CD14-positive monocyte (primary cell): ENCODE measurements at regions not wholly inside any gene's neighbourhood (a gene's known extent, or its start where the extent isn't known, plus 50 kb on each side); places are given as distances from the start of the nearest gene placed in this dataset.

Source experiments
- DNase-seq, 3 donors: peaks; one replicate each; pipeline ENCODE4 v3.0.0-alpha.2; 2011 to 2022
- H2AFZ ChIP-seq: 2 replicates; pipeline ENCODE4 v1.6.0; 2012; ENCODE audit warnings: mild to moderate bottlenecking, low read depth, low read length, inconsistent platforms; ENCODE audit not compliant: insufficient read depth, poor library complexity, severe bottlenecking
- H3K27ac ChIP-seq, 2 donors: 1 replicate in 1 of 2; 2 replicates in 1 of 2; pipeline ENCODE4 v1.5.1; 2012 to 2013; ENCODE audit warnings: low read length in 2 of 2, control low read depth in 1 of 2, inconsistent platforms in 1 of 2, low read depth in 1 of 2, mild to moderate bottlenecking in 1 of 2
- H3K27me3 ChIP-seq, 2 donors: one replicate each; pipeline versions ENCODE4 v1.6.0 to v1.6.1; 2011 to 2013; ENCODE audit warnings: low read length in 2 of 2; ENCODE audit not compliant: control insufficient read depth in 2 of 2, insufficient read depth in 2 of 2
- H3K36me3 ChIP-seq, 2 donors: replicated peaks in 1 of 2; 1 replicate in 1 of 2; 2 replicates in 1 of 2; pipeline versions ENCODE4 v1.5.1 to v1.6.1; 2012 to 2013; ENCODE audit warnings: low read length in 2 of 2, control low read depth in 1 of 2, inconsistent platforms in 1 of 2, mild to moderate bottlenecking in 1 of 2; ENCODE audit not compliant: insufficient read depth in 2 of 2, control insufficient read depth in 1 of 2
- H3K4me1 ChIP-seq, 2 donors: 1 replicate in 1 of 2; 2 replicates in 1 of 2; pipeline versions ENCODE4 v1.5.1 to v1.6.1; 2012 to 2013; ENCODE audit warnings: low read length in 2 of 2, control low read depth in 1 of 2, inconsistent platforms in 1 of 2, mild to moderate bottlenecking in 1 of 2, moderate library complexity in 1 of 2; ENCODE audit not compliant: insufficient read depth in 2 of 2, control insufficient read depth in 1 of 2
- H3K4me2 ChIP-seq: replicated peaks from 2 replicates; pipeline ENCODE3; 2012; ENCODE audit warnings: low read length, moderate library complexity, mild to moderate bottlenecking; ENCODE audit not compliant: poor library complexity, severe bottlenecking; ENCODE audit errors: extremely low read depth
- H3K4me3 ChIP-seq, 3 experiments: fragments of 200-600 bp in 1 of 3; sonication (generic) in 1 of 3; replicated peaks in 1 of 3; 1 replicate in 2 of 3; 2 replicates in 1 of 3; pipeline ENCODE4 v1.5.1; 2011 to 2013; ENCODE audit warnings: low read length in 3 of 3, mild to moderate bottlenecking in 3 of 3, control low read depth in 2 of 3, low read depth in 2 of 3, inconsistent platforms in 1 of 3, moderate library complexity in 1 of 3
- H3K79me2 ChIP-seq: 2 replicates; pipeline ENCODE4 v1.6.0; 2012; ENCODE audit warnings: mild to moderate bottlenecking, control low read depth, inconsistent platforms, low read length, moderate library complexity; ENCODE audit not compliant: insufficient read depth
- H3K9ac ChIP-seq: 2 replicates; pipeline ENCODE4 v1.6.0; 2017; ENCODE audit warnings: low read length, mild to moderate bottlenecking; ENCODE audit not compliant: insufficient read depth, poor library complexity, severe bottlenecking
- H3K9me3 ChIP-seq, 2 donors: replicated peaks in 1 of 2; 1 replicate in 1 of 2; 2 replicates in 1 of 2; pipeline versions ENCODE4 v1.5.1 to v1.6.1; 2012 to 2013; ENCODE audit warnings: low read length in 2 of 2, control low read depth in 1 of 2; ENCODE audit not compliant: control insufficient read depth in 1 of 2, insufficient read depth in 1 of 2
- H4K20me1 ChIP-seq: 2 replicates; pipeline ENCODE4 v1.6.0; 2012; ENCODE audit warnings: mild to moderate bottlenecking, low read length, control low read depth, moderate library complexity; ENCODE audit not compliant: insufficient read depth
- H3K27ac Mint-ChIP-seq, 7 donors: one replicate each; pipeline ENCODE4 v1.8.0; 2020; ENCODE audit warnings: mild to moderate bottlenecking in 7 of 7, mixed read lengths in 7 of 7, moderate library complexity in 6 of 7, inconsistent platforms in 2 of 7
- H3K27me3 Mint-ChIP-seq, 3 donors: one replicate each; pipeline ENCODE4 v1.8.0; 2021 to 2022; ENCODE audit warnings: low read depth in 3 of 3, mild to moderate bottlenecking in 3 of 3, mixed read lengths in 3 of 3, moderate library complexity in 3 of 3, inconsistent platforms in 1 of 3
- H3K36me3 Mint-ChIP-seq, 2 donors: one replicate each; pipeline ENCODE4 v1.8.0; 2020; ENCODE audit warnings: mixed read lengths in 2 of 2, inconsistent platforms in 1 of 2, mild to moderate bottlenecking in 1 of 2
- H3K4me1 Mint-ChIP-seq: one replicate; pipeline ENCODE4 v1.8.0; 2020; ENCODE audit warnings: mild to moderate bottlenecking, mixed read lengths
- H3K4me3 Mint-ChIP-seq, 2 donors: one replicate each; pipeline ENCODE4 v1.8.0; 2020; ENCODE audit warnings: mild to moderate bottlenecking in 2 of 2, mixed read lengths in 2 of 2, moderate library complexity in 1 of 2
- H3K9me3 Mint-ChIP-seq, 7 donors: one replicate each; pipeline ENCODE4 v1.8.0; 2020 to 2022; ENCODE audit warnings: mixed read lengths in 7 of 7, mild to moderate bottlenecking in 6 of 7, moderate library complexity in 6 of 7, inconsistent platforms in 2 of 7
- WGBS: methylation state at CpG from one replicate; pipeline ENCODE4 v1.1.5; 2013; ENCODE audit warnings: missing lambda C conversion rate; ENCODE audit not compliant: insufficient coverage; 5-methylcytosine and 5-hydroxymethylcytosine counted together
- intact Hi-C, 2 donors: fragments of 100-400 bp; cut with micrococcal nuclease; formaldehyde crosslinking; loops; one replicate each; pipeline versions ENCODE4 v1.15.0 to v1.15.1; 2023
- TF ChIP-seq, protein P1 (sequence below): fragments of 200-600 bp; IDR thresholded peaks from one replicate; pipeline ENCODE4 v1.8.0; 2022; ENCODE audit warnings: antibody characterized with exemption, mild to moderate bottlenecking

DNA sequence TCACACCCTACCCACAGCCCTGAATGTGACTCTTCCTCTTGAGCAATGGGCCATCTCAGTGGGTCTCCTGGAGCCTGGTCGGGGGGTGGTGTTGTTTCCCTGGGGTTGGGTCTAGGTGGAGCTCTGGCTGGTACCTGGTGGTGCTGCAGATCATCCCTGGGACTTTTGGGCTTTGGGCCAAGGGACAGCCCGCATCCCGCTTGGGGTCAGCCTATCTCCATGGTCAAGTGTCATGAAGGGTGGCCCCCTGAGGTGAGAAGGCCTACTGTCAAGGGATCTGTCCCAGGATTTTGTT lies 202.0 kb downstream of the UBE3A start:
- Histone ChIP-seq H3K4me3 (no peak overlapping the region), H3K9ac (no peak overlapping the region), H4K20me1 (no peaks in the 10 kb centered on the region), H3K27me3 (no peaks in the 10 kb centered on the region), H3K4me2 (no peak overlapping the region), H2AFZ (no peak overlapping the region), H3K27ac (no peak overlapping the region), H3K9me3 (peaks cover 98 to 100% of the 10 kb centered on the region in 2 donors), H3K4me1 (no peaks in the 10 kb centered on the region), H3K36me3 (no peaks in the 10 kb centered on the region), H3K79me2 (no peaks in the 10 kb centered on the region)
- intact Hi-C loops, result no loop called here
- peaks cover 49 to 97% (median 93%) of the 10 kb centered on the region in 7 donors for H3K9me3 Mint-ChIP-seq
- H3K4me3 Mint-ChIP-seq, result no peak overlapping the region
- TF ChIP-seq, protein P1, sequence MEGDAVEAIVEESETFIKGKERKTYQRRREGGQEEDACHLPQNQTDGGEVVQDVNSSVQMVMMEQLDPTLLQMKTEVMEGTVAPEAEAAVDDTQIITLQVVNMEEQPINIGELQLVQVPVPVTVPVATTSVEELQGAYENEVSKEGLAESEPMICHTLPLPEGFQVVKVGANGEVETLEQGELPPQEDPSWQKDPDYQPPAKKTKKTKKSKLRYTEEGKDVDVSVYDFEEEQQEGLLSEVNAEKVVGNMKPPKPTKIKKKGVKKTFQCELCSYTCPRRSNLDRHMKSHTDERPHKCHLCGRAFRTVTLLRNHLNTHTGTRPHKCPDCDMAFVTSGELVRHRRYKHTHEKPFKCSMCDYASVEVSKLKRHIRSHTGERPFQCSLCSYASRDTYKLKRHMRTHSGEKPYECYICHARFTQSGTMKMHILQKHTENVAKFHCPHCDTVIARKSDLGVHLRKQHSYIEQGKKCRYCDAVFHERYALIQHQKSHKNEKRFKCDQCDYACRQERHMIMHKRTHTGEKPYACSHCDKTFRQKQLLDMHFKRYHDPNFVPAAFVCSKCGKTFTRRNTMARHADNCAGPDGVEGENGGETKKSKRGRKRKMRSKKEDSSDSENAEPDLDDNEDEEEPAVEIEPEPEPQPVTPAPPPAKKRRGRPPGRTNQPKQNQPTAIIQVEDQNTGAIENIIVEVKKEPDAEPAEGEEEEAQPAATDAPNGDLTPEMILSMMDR, result no peak
- H3K36me3 Mint-ChIP-seq, result no peaks in the 10 kb centered on the region
- no peak overlapping the region for H3K27ac Mint-ChIP-seq
- DNase-seq, result no peak
- peaks cover 0 to 5% (median 0%) of the 10 kb centered on the region in 3 donors for H3K27me3 Mint-ChIP-seq
- WGBS, result 89% methylated on average over 3 of the region's 3 CpGs
- H3K4me1 Mint-ChIP-seq, result no peaks in the 10 kb centered on the region

DNA sequence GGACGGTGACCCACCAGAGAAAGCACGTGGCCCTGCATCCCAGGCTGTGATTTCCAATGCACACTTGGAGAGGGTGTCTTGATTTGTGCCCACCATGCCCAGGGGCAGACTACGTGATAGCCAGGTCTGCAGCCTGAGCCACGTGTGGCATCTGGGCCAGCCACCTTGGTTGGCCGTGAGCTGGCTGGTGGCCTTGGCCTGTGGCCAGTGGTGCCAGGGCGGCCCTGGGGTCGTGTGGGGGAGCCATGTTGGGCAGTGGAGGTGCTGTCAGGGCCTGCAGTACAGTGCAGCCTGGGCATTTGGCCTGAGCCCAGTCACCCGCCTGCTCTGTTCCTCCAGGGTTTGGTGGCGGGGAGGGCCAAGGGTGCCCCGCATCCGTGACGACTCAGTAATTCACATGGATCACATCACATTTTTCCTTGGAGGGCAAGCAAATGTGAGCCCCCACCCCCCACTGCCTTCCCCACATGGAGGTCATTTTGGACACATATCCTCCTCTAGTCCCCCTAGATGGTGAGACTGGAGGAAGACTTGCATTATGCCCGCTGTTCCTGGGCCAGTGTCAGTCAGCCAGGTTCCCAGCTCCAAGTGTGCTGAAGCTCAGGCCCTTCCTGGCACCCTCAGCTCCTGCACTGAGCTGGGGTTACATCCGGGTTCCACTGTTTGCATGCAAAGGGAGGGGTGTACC lies 201.4 kb downstream of the UBE3A start:
- H3K9me3 ChIP-seq, result peaks cover 98 to 100% of the 10 kb centered on the region in 2 donors
- 83% methylated on average over 12 of the region's 14 CpGs for WGBS

More for the DNA sequence above, 201.4 kb downstream of the UBE3A start:
- H3K9ac ChIP-seq, result no peak overlapping the region
- H3K4me3 Mint-ChIP-seq, result no peak overlapping the region
- no peaks in the 10 kb centered on the region for H3K4me1 Mint-ChIP-seq
- no peak for DNase-seq
- intact Hi-C loops, result no loop called here
- no peak overlapping the region for H3K4me2 ChIP-seq
- H3K27me3 ChIP-seq, result no peaks in the 10 kb centered on the region
- no peaks in the 10 kb centered on the region for H4K20me1 ChIP-seq
- H3K27ac Mint-ChIP-seq, result no peak overlapping the region
- H3K79me2 ChIP-seq, result no peaks in the 10 kb centered on the region
- H3K27me3 Mint-ChIP-seq, result peaks cover 0 to 5% (median 0%) of the 10 kb centered on the region in 3 donors
- TF ChIP-seq, protein P1, result no peak
- H2AFZ ChIP-seq, result no peak overlapping the region
- no peaks in the 10 kb centered on the region for H3K4me1 ChIP-seq
- no peak overlapping the region for H3K27ac ChIP-seq
- H3K36me3 Mint-ChIP-seq, result no peaks in the 10 kb centered on the region
- peaks cover 52 to 97% (median 94%) of the 10 kb centered on the region in 7 donors for H3K9me3 Mint-ChIP-seq
- no peak overlapping the region for H3K4me3 ChIP-seq
- H3K36me3 ChIP-seq, result no peaks in the 10 kb centered on the region
